HFF-Myc (cell line): ENCODE measurements at regions not wholly inside any gene's neighbourhood (a gene's known extent, or its start where the extent isn't known, plus 50 kb on each side); places are given as distances from the start of the nearest gene placed in this dataset.

ENCODE experiments used
- DNase-seq: peaks from one replicate; pipeline ENCODE4 v3.0.0-alpha.2; 2011; ENCODE audit warnings: low read depth; ENCODE audit errors: extremely low read depth
- H3K4me3 ChIP-seq: replicated peaks from 2 replicates; pipeline ENCODE4 v1.5.1; 2011; ENCODE audit warnings: low read depth, mild to moderate bottlenecking, control low read depth, low read length
- TF ChIP-seq, protein P1 (sequence below): IDR thresholded peaks from 2 replicates; pipeline ENCODE4 v1.5.1; 2012; ENCODE audit warnings: mild to moderate bottlenecking, low read depth, low read length, control low read depth; ENCODE audit errors: missing control alignments

DNA sequence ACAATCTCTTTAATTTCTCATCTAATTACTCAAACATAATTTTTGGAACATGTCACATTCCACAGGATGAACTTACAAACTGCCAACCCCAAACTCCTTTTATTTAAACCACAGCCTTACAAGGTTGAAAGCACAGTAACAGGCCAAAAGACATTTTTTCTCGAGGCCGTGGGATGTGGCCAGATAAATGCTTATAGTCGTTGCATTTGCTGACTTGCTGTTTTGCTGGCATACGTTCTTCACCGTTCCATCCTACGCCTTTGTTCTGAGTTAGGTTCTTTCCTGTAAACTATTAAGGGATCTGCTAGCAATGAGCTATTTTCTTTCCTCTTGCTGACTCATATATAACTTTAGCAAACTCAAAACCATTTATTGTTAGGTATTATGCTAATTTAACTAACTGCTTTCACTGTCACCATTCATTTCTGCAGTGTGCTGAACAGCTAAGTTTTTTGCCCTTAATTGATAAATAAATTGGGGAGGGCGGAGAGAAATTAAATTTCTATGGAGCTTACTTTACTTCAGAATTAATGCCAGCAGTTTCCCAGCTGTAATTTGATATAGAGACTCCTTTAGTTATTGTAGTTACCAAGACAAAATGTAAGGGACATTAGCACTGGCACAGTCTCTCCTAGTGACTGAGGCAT is 135.1 kb upstream of the PACRGL start:
- no peak overlapping the region for H3K4me3 ChIP-seq
- DNase-seq: no peak
- TF ChIP-seq, protein P1, sequence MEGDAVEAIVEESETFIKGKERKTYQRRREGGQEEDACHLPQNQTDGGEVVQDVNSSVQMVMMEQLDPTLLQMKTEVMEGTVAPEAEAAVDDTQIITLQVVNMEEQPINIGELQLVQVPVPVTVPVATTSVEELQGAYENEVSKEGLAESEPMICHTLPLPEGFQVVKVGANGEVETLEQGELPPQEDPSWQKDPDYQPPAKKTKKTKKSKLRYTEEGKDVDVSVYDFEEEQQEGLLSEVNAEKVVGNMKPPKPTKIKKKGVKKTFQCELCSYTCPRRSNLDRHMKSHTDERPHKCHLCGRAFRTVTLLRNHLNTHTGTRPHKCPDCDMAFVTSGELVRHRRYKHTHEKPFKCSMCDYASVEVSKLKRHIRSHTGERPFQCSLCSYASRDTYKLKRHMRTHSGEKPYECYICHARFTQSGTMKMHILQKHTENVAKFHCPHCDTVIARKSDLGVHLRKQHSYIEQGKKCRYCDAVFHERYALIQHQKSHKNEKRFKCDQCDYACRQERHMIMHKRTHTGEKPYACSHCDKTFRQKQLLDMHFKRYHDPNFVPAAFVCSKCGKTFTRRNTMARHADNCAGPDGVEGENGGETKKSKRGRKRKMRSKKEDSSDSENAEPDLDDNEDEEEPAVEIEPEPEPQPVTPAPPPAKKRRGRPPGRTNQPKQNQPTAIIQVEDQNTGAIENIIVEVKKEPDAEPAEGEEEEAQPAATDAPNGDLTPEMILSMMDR: no peak

DNA sequence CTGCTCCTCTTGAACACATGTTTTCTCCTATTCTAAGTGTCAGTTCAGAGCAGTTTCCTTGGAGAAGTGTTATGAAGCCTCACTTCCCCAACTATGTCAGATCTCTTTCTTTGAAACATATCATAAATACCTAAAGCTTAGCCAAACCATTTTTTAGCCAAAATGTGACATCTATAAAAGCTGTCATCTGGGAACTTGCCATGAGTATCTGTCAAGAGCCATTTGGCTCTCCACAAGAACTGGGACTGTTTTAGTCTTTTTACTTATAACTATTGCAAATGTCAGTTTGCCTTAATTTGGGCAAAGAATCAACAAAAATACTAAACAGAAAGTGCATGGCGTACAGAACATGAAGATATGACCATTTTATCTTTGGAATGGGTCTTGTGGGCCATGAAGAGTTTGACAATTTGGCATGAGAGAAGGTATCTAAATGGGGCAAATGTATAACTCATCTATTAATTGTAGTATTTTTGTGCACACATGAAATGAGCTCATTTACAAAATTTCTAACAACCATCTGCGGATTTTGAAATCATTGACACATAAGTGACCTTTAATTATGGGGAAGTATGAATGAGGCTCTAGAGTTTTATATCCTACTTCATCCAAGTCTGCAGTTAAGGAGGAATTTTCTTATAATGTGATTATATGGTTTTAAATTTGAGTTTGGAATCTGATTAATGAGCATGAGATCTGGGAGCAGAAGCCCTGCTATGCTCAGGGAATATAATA is 129.1 kb upstream of the PACRGL start:
- DNase-seq: no peak
- H3K4me3 ChIP-seq: no peak overlapping the region
- TF ChIP-seq, protein P1: no peak

DNA sequence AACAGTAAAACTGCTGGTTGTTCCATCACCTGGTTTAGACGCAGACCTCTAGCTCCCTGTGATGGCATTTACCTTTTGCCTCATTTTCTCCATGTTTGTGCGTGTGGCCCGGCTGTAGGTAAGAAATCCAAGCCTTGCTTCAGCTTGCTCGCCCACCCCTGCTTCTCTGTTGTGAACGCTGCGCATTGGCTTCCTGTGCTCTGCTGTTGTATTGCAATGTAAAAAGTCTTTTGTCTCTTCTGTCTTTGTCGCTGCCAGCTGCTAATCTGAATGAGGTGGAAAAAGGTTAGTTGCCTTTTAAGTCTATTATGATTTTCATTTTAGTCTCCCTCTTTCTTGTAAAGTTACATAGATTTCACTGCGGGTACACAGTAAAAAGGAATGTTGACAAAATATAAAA is 127.3 kb upstream of the PACRGL start:
- TF ChIP-seq, protein P1: no peak
- DNase-seq: no peak
- no peak overlapping the region for H3K4me3 ChIP-seq

DNA sequence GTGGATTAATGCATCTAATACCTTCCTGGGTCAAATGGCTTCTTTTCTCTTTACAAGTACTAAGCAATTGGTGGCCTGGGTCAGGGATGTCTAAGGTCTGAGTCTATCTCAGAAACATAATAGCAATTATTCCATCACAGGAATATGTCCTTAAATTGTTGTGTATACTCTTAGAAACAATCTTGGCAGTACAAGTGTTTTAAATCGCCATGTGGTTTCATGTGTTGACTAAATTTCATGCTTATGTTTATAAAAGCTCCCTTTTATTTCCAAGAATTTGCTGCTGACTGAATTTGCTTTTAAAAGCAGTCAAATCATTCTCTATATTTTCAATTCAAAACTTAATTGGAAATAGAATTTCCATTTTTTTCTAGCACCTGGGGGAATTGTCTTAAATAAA is 125.3 kb upstream of the PACRGL start:
- no peak overlapping the region for H3K4me3 ChIP-seq
- DNase-seq: no peak
- TF ChIP-seq, protein P1: no peak

DNA sequence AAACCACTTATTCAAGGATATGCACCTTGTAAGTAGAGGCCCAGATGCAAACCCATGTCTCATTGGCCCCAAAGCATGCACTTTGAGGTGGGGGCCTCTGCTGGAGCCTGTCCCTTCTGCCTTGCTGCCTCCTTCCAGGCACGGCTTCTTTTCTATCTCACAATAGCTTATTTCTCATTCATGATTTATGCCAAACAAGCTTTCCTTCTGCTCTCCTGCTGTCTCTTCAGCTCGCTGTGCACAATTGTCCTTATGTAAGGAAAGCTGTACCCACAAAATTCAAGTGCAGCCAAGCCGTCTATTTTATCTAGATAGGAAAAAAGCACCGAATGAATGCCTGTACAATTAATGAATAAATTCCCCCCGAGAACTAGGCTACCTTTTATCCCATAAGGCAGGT is 124.8 kb upstream of the PACRGL start:
- no peak for DNase-seq
- no peak overlapping the region for H3K4me3 ChIP-seq
- TF ChIP-seq, protein P1: no peak

DNA sequence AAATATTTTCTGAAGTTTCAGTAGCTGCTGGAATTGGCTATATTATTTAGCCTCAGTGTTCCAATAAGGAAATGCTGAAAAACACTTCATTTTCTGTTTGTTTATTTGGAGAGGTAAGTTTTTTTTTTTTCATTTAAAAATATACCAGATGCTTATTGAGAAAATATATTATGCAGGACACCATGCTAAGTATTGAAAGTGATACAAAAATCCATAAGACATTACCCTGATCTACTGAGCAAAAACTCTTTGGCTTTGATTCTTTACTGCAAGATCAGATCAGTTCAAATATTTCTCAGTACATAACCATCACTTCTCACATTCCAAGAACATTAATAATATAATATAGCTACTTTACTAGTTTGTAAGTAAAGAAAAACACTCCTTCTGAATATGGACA is 123.4 kb upstream of the PACRGL start:
- DNase-seq: no peak
- TF ChIP-seq, protein P1: no peak
- no peak overlapping the region for H3K4me3 ChIP-seq
